ENCODE measurements at regions not wholly inside any gene's neighbourhood (a gene's known extent, or its start where the extent isn't known, plus 50 kb on each side); places are given as distances from the start of the nearest gene placed in this dataset.
"Not testable (repeated sequence)": the region's sequence is repeated elsewhere in the genome, so short reads cannot be mapped to it uniquely, and the experiment has no call there.

DNA sequence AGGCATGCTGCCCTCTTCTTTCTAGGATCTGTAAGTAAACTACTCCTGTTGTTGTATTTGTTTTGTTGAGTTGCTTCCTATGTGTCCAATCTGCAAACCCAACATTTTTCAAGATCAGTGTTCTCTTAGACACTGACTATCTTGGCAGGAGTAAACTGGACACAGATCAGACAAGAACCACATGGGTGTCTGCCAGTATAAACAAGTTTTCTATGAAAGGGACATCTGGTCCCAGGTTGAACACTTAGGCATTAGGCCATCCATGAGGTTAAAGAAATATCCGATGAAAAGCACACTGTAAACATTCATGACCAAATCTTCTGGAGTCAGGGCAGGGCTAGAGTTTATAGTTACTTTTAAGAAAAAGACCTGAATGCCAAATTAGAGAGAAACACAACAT is 441.8 kb downstream of the NYAP2 start:
- DNase-seq (ENCODE audit: insufficient read length) (no peak), FAIRE-seq (no peak)
- no peak for TF ChIP-seq POLR2A (IDR thresholded peaks at IDR 0.05; ENCODE audit: low read depth, low read length)
- no peak for TF ChIP-seq TAF1 (IDR thresholded peaks at IDR 0.05; ENCODE audit: borderline replicate concordance, low read depth, low read length)
- TF ChIP-seq POLR2AphosphoS5 (IDR thresholded peaks at IDR 0.05; ENCODE audit: low read depth, low read length): no peak

DNA sequence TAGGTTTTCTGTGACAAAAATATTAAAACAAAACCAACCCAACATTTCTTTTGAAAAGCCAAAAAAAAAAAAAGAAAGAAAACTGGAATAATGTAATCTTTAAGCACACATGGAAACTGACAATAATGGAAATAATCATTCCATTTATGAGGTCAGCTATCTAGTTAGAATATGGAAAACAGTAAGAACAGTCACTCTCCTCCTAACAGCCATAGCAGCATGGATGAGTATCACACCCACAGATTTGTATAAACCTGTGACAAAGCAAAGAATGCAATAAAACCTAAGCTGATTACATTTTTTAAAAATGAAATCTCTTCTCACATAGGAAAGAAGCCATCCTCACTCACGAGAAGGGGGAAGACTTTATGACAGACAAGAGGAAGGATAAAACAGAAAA is 437.8 kb downstream of the NYAP2 start:
- no peak for DNase-seq (ENCODE audit: insufficient read length)
- TF ChIP-seq POLR2AphosphoS5 (IDR thresholded peaks at IDR 0.05; ENCODE audit: low read depth, low read length): no peak
- no peak for TF ChIP-seq TAF1 (IDR thresholded peaks at IDR 0.05; ENCODE audit: borderline replicate concordance, low read depth, low read length)
- no peak for TF ChIP-seq POLR2A (IDR thresholded peaks at IDR 0.05; ENCODE audit: low read depth, low read length)
- FAIRE-seq: no peak

DNA sequence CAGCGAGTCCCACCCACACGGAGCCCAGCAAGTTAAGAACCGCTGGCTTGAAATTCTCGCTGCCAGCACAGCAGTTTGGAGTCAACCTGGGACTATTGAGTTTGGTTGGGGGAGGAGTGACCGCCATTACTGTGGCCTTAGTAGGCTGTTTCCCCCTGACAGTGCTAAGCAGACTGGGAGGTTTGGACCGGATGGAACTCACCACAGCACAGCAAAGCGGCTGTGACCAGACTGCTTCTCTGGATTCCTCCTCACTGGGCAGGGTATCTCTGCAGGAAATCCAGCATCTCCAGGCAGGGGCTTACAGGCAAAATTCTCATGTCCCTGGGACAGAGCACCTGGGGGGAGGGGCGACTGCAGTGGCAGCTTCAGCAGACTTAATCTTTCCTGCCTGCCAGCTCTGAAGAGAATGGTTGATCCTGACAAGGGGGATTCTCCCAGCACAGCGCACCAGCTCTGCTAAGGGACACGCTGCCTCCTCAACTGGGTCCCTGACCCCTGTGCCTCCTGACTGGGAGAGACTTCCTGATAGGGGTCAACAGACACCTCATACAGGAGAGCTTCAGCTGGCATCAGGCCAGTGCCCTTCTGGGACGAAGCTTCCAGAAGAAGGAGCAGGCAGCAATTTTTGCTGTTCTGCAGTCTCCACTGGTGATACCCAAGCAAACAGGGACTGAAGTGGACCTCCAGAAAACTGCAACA is 425.4 kb downstream of the NYAP2 start:
- DNase-seq (ENCODE audit: insufficient read length) (no peak), FAIRE-seq (no peak)
- TF ChIP-seq POLR2A (IDR thresholded peaks at IDR 0.05; ENCODE audit: low read depth, low read length): no peak
- TF ChIP-seq POLR2AphosphoS5 (IDR thresholded peaks at IDR 0.05; ENCODE audit: low read depth, low read length): no peak

DNA sequence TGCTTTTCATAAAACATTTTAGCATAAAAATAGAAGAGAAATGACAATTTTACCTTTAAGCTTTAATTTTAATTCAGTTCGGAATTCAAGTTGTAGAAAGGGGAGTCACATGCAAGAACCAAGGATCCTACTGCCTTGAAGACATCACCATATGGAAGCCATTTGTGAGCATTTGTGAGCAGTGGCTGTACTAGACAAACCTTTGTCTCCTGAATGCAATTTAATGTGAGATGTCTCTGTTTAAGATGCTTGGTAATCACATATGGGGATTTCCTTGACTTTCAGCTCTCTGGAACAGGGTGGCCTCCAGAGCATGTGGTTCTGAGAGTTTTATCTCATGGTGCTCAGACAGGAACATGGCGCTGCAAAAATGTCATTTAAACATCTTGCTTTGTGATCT is 421.8 kb downstream of the NYAP2 start:
- DNase-seq (ENCODE audit: insufficient read length) (no peak), FAIRE-seq (no peak)
- TF ChIP-seq TAF1 (IDR thresholded peaks at IDR 0.05; ENCODE audit: borderline replicate concordance, low read depth, low read length) (no peak), POLR2A (IDR thresholded peaks at IDR 0.05; ENCODE audit: low read depth, low read length) (no peak), POLR2AphosphoS5 (IDR thresholded peaks at IDR 0.05; ENCODE audit: low read depth, low read length) (no peak)

DNA sequence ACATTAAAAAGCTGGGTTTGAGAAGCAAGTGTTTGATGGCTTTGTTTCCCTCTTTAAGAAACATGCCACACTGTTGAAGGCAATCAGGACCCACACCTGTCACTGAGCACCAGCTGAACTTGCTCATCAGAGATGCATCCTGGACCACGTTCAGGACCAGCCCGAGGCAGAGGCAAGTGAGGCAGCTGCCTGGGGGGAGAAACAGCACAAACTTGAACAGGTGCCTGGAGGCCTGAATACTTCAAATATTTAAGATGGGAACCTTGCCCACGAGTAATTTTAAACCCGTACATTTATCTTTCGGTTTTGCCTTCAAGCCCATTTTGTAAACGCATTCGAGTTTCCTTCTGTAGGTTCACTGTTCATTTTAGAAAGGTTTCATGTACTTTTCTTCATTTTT is 421.3 kb downstream of the NYAP2 start:
- DNase-seq (ENCODE audit: insufficient read length): no peak
- TF ChIP-seq TAF1 (IDR thresholded peaks at IDR 0.05; ENCODE audit: borderline replicate concordance, low read depth, low read length): no peak
- TF ChIP-seq POLR2AphosphoS5 (IDR thresholded peaks at IDR 0.05; ENCODE audit: low read depth, low read length): no peak
- no peak for TF ChIP-seq POLR2A (IDR thresholded peaks at IDR 0.05; ENCODE audit: low read depth, low read length)
- FAIRE-seq: no peak

DNA sequence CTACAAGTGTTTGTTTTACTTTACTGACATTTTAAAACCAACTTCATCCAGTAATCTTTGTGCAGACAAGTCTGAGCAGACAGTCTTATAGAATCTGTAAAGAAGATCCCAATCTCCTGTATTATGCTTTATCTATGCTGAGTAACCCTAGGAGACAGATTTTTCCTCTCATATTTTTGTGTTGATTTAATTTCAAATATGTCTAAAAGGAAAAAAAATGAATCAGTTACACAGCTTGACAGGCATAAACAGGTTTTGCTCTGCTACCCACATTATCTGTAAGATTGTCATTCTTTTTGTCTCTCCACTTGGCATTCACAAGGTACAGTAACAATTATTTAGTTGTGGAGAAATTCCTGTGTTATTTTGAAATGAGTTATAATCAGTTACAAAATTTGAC is 415.0 kb downstream of the NYAP2 start:
- TF ChIP-seq POLR2AphosphoS5 (IDR thresholded peaks at IDR 0.05; ENCODE audit: low read depth, low read length) (no peak), TAF1 (IDR thresholded peaks at IDR 0.05; ENCODE audit: borderline replicate concordance, low read depth, low read length) (no peak), POLR2A (IDR thresholded peaks at IDR 0.05; ENCODE audit: low read depth, low read length) (no peak)
- FAIRE-seq (no peak), DNase-seq (ENCODE audit: insufficient read length) (no peak)

DNA sequence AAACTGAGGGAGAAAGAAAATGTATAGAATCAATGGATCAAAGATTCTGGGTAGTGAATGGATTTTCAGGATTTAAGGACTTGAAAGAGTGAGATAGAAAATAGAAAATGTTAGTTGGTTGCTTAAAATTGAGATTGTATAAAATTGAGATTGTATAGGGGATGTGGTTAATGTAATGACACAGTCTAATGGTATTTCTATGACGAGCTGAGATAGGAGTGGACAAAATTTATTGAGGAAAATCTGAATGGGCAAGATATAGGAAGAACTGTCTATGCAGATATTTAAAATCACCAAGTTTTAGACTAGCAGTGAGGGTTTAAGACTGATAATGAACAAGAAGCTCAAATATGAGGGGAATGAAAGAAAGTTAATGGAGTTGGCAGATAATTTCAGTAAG is 406.6 kb downstream of the NYAP2 start:
- no peak for FAIRE-seq
- TF ChIP-seq POLR2A (IDR thresholded peaks at IDR 0.05; ENCODE audit: low read depth, low read length) (no peak), TAF1 (IDR thresholded peaks at IDR 0.05; ENCODE audit: borderline replicate concordance, low read depth, low read length) (no peak), POLR2AphosphoS5 (IDR thresholded peaks at IDR 0.05; ENCODE audit: low read depth, low read length) (no peak)
- DNase-seq (ENCODE audit: insufficient read length): no peak

DNA sequence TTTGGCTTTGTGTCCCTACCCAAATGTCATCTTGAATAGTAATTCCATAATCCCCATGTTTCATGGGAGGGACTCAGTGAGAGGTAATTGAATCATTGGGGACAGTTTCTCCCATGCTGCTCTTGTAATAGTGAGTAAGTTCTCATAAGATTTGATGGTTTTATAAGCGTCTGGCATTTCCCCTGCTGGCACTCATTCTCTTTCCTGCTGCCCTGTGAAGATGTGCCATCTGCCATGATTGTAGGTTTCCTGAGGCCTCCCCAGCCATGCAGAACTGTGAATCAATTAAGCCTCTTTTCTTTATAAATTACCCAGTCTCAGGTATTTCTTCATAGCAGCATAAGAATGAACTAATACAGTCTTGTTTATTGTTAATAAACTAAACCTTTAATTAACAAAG is 402.6 kb downstream of the NYAP2 start:
- FAIRE-seq; DNase-seq (ENCODE audit: insufficient read length): not testable (repeated sequence)

DNA sequence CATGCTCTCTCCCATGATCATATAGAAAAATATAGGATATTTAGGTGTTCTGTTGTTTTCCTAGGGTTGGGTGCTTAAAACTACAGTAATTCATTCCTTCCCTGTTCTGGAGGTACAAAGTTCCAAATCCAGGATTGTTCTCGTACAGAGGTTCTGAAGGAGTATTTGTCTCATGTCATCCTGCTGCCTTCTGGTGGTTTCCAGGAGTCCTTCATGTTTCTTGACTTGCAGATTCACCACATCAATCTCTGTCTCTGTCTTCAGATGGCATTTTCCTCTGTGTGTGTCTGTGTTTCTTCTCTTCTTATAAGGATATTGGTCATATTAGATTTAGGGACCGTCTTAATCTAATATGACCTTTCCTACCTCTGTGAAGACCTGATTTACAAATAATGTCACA is 397.9 kb downstream of the NYAP2 start:
- no peak for TF ChIP-seq POLR2AphosphoS5 (IDR thresholded peaks at IDR 0.05; ENCODE audit: low read depth, low read length)
- TF ChIP-seq POLR2A (IDR thresholded peaks at IDR 0.05; ENCODE audit: low read depth, low read length): no peak
- no peak for TF ChIP-seq TAF1 (IDR thresholded peaks at IDR 0.05; ENCODE audit: borderline replicate concordance, low read depth, low read length)
- FAIRE-seq: no peak
- no peak for DNase-seq (ENCODE audit: insufficient read length)

DNA sequence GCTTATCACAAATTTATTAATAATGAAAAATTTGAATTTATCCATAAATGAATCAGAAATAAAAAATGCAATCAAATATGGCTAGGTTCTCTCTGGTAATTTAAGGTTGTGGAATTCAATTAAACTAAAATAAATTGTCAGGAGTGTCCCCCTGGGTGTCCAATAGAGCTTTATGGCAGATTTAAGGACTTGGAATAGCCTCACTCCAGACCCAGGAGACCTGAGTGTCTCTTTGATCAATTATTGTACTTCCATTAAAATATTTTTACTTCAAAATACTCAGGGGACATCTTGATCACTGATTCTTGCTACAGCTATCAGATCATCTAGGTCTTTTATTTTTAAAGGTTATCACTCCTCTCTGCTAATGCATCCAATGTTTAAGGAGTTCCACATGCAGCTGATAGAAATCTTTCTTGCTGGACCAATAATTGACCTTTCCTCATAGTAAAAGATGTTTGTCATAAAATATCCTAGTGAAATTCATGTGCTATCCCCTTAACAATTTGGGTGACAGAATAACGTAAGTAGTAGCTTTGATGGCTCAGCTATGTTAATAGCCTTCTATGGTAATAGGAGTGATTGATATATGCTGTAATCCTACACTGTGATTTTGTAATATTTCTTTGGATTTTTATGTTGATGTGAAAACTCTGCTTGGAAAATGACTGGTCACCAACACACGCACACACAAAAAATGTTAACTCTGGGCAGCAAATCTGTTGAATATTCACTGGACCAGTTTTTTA is 395.3 kb downstream of the NYAP2 start:
- TF ChIP-seq POLR2A (IDR thresholded peaks at IDR 0.05; ENCODE audit: low read depth, low read length) (no peak), POLR2AphosphoS5 (IDR thresholded peaks at IDR 0.05; ENCODE audit: low read depth, low read length) (no peak), TAF1 (IDR thresholded peaks at IDR 0.05; ENCODE audit: borderline replicate concordance, low read depth, low read length) (no peak)
- no peak for FAIRE-seq
- no peak for DNase-seq (ENCODE audit: insufficient read length)

DNA sequence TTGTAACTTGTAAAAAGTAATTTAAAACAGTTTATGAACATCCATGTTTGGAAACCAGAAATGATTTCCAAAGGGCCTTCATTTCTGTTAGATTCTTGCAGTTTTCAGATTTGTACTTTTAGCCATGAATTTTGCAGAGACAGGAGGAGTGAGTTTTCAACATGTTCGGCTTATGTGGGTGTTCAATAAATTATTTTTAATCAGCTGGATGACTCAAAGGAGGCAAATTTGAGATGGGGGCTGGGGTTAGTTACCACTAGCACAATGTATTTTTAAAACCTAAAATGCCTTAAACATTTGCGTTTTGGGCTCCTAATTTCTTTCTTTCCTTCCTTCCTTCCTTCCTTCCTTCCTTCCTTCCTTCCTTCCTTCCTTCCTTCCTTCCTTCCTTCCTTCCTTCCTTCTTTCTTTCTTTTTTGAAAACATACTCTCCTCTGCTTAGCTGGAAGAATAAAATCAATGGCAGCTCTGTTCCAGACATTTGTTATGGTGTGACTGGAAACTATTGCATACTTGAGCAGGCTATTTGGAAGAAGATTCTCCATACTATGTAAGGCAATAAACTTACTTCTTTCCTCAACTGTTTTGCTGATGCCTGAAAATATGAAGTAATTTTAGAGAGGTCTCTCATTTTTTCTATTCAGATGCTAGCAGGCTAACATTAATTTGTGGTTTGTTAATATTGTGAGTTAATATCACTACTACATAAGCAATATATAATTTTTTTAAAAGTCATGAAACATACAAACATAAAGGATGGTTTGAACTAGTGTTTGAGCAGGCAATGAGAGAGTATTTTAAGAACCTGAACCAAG is 394.4 kb downstream of the NYAP2 start:
- FAIRE-seq: no peak
- no peak for TF ChIP-seq TAF1 (IDR thresholded peaks at IDR 0.05; ENCODE audit: borderline replicate concordance, low read depth, low read length)
- TF ChIP-seq POLR2A (IDR thresholded peaks at IDR 0.05; ENCODE audit: low read depth, low read length): no peak
- TF ChIP-seq POLR2AphosphoS5 (IDR thresholded peaks at IDR 0.05; ENCODE audit: low read depth, low read length): no peak
- DNase-seq (ENCODE audit: insufficient read length): no peak

All from GM12892 (cell line).